Lung (tissue), 11 donors: ENCODE measurements at regions not wholly inside any gene's neighbourhood (a gene's known extent, or its start where the extent isn't known, plus 50 kb on each side); places are given as distances from the start of the nearest gene placed in this dataset.
A peak's percentile ranks its signal among the peaks of the same experiment; 100 is the strongest.

Experiments
- ATAC-seq: fragments of 200-7000 bp; cut with Tn5 transposase; one replicate; pipeline ENCODE4 v1.9.1; 2020; ENCODE audit warnings: moderate number of reproducible peaks; ENCODE audit not compliant: insufficient read depth, low FRiP score
- DNase-seq, 3 donors: peaks; one replicate each; pipeline ENCODE4 v3.0.0-alpha.2; 2013 to 2017
- H3K27ac ChIP-seq, 2 donors: one replicate each; pipeline ENCODE4 v1.5.1; 2013; ENCODE audit warnings: mild to moderate bottlenecking in 2 of 2, moderate library complexity in 2 of 2, control low read depth in 1 of 2, inconsistent platforms in 1 of 2, low read depth in 1 of 2, low read length in 1 of 2
- H3K27me3 ChIP-seq, 3 donors: one replicate each; pipeline ENCODE4 v1.5.1; 2013; ENCODE audit warnings: low read length in 2 of 3; ENCODE audit not compliant: control insufficient read depth in 3 of 3, insufficient read depth in 3 of 3
- H3K36me3 ChIP-seq, 4 donors: one replicate each; pipeline ENCODE4 v1.5.1; 2013; ENCODE audit warnings: low read length in 4 of 4, mild to moderate bottlenecking in 1 of 4, moderate library complexity in 1 of 4; ENCODE audit not compliant: control insufficient read depth in 4 of 4, insufficient read depth in 4 of 4
- H3K4me1 ChIP-seq, 5 donors: one replicate each; pipeline ENCODE4 v1.5.1; 2013; ENCODE audit warnings: low read length in 5 of 5, mild to moderate bottlenecking in 2 of 5, moderate library complexity in 1 of 5; ENCODE audit not compliant: control insufficient read depth in 5 of 5, insufficient read depth in 5 of 5
- H3K4me3 ChIP-seq: one replicate; pipeline ENCODE4 v1.5.1; 2013; ENCODE audit warnings: mild to moderate bottlenecking, control low read depth, moderate library complexity
- H3K9ac ChIP-seq, 2 donors: one replicate each; pipeline ENCODE4 v1.5.1; 2013; ENCODE audit warnings: low read length in 2 of 2, control low read depth in 1 of 2; ENCODE audit not compliant: insufficient read depth in 1 of 2
- H3K9me3 ChIP-seq, 4 donors: one replicate each; pipeline ENCODE4 v1.5.1; 2013; ENCODE audit warnings: low read length in 3 of 4, mild to moderate bottlenecking in 1 of 4, moderate library complexity in 1 of 4; ENCODE audit not compliant: control insufficient read depth in 4 of 4, insufficient read depth in 3 of 4
- CTCF ChIP-seq: IDR thresholded peaks from 2 replicates; pipeline ENCODE4 v1.5.1; 2012; ENCODE audit warnings: mild to moderate bottlenecking; ENCODE audit errors: control extremely low read depth, extremely low read depth
- WGBS, 2 donors: extraction: QIAGEN DNeasy Blood & Tissue Kit; methylation state at CpG; one replicate each; pipeline ENCODE4 v1.1.7; 2013; 5-methylcytosine and 5-hydroxymethylcytosine counted together
- donor health status: control.
- donor health status: control.
- donor health status: Bipolar disorder and iron deficiency.
- donor health status: healthy.
- donor health status: DM: yes; HTN: yes; CAD: no.

GRCh38 chr2:129069875-129070594, 751.4 kb upstream of the HS6ST1 start:
- ATAC-seq (no peak), DNase-seq (peak in 2 of 3 donors; percentile 7 to 40)
- Histone ChIP-seq H3K27ac (no peak overlapping the region), H3K4me1 (no peaks in the 10 kb centered on the region), H3K4me3 (no peak overlapping the region), H3K36me3 (no peaks in the 10 kb centered on the region), H3K9ac (no peak overlapping the region), H3K27me3 (peaks cover 0 to 8% (median 0%) of the 10 kb centered on the region in 3 donors), H3K9me3 (no peaks in the 10 kb centered on the region)
- WGBS, 2 donors, result 60 to 74% methylated on average over 12 of the region's 12 CpGs
- no peak for TF ChIP-seq CTCF

- no peak for TF ChIP-seq CTCF
- H3K9ac ChIP-seq, result no peak overlapping the region
- ATAC-seq, result no peak
Observed at GRCh38 chr2:129070663-129071062, 752.0 kb upstream of the HS6ST1 start.

GRCh38 chr2:129071531-129071930, 752.9 kb upstream of the HS6ST1 start:
- H3K36me3 ChIP-seq, result no peaks in the 10 kb centered on the region
- DNase-seq (no peak), ATAC-seq (no peak)
- no peak for TF ChIP-seq CTCF
- H3K27me3 ChIP-seq, result peaks cover 0 to 8% (median 0%) of the 10 kb centered on the region in 3 donors
- H3K9ac ChIP-seq, result no peak overlapping the region
- WGBS, 2 donors, result 94 to 95% methylated on average over 6 of the region's 6 CpGs
- no peak overlapping the region for H3K4me3 ChIP-seq
- H3K9me3 ChIP-seq, result no peaks in the 10 kb centered on the region
- H3K4me1 ChIP-seq, result no peaks in the 10 kb centered on the region
- no peak overlapping the region for H3K27ac ChIP-seq

More at GRCh38 chr2:129070663-129071062, 752.0 kb upstream of the HS6ST1 start:
- Histone ChIP-seq H3K36me3 (no peaks in the 10 kb centered on the region), H3K27me3 (peaks cover 0 to 8% (median 0%) of the 10 kb centered on the region in 3 donors), H3K4me3 (no peak overlapping the region), H3K9me3 (no peaks in the 10 kb centered on the region), H3K27ac (no peak overlapping the region), H3K4me1 (no peaks in the 10 kb centered on the region)
- DNase-seq, result no peak
- WGBS, 2 donors, result 77 to 86% methylated on average over 3 of the region's 3 CpGs
